BE2C (cell line): ENCODE measurements at regions not wholly inside any gene's neighbourhood (a gene's known extent, or its start where the extent isn't known, plus 50 kb on each side); places are given as distances from the start of the nearest gene placed in this dataset.

ENCODE experiments used
- DNase-seq: peaks from one replicate; pipeline ENCODE4 v3.0.0-alpha.2; 2020
- H3K27me3 ChIP-seq: fragments of 250-450 bp; sonication (Bioruptor Pico); 2 replicates; pipeline ENCODE4 v1.5.1; 2020; ENCODE audit warnings: mild to moderate bottlenecking
- H3K36me3 ChIP-seq: fragments of 250-450 bp; sonication (Bioruptor Pico); 2 replicates; pipeline ENCODE4 v1.5.1; 2020; ENCODE audit warnings: mild to moderate bottlenecking
- H3K4me1 ChIP-seq: fragments of 250-450 bp; sonication (Bioruptor Pico); 2 replicates; pipeline ENCODE4 v1.5.1; 2020
- H3K4me3 ChIP-seq: 2 replicates; pipeline ENCODE4 v1.5.1; 2011; ENCODE audit warnings: low read depth, low read length
- H3K9me3 ChIP-seq: fragments of 250-450 bp; sonication (Bioruptor Pico); 2 replicates; pipeline ENCODE4 v1.5.1; 2020
- CTCF ChIP-seq: IDR thresholded peaks from 2 replicates; pipeline ENCODE4 v1.5.1; 2012; ENCODE audit warnings: mild to moderate bottlenecking, low read depth, low read length

GRCh38 chr9:1219284-1219683, 169.1 kb downstream of the DMRT2 start:
- H3K4me1 ChIP-seq = no peaks in the 10 kb centered on the region
- no peaks in the 10 kb centered on the region for H3K36me3 ChIP-seq
- TF ChIP-seq CTCF = no peak
- no peak overlapping the region for H3K4me3 ChIP-seq
- no peaks in the 10 kb centered on the region; the same call in 1 of the 2 replicates for H3K9me3 ChIP-seq
- DNase-seq = no peak
- no peaks in the 10 kb centered on the region for H3K27me3 ChIP-seq

- no peak for DNase-seq
- Histone ChIP-seq H3K4me3 (no peak overlapping the region), H3K4me1 (no peaks in the 10 kb centered on the region), H3K27me3 (no peaks in the 10 kb centered on the region), H3K9me3 (no peaks in the 10 kb centered on the region; the same call in 1 of the 2 replicates), H3K36me3 (no peaks in the 10 kb centered on the region)
- no peak for TF ChIP-seq CTCF
Measured at GRCh38 chr9:1221298-1221697, 171.1 kb downstream of the DMRT2 start.

GRCh38 chr9:1222511-1222910, 172.4 kb downstream of the DMRT2 start:
- no peak for TF ChIP-seq CTCF
- Histone ChIP-seq H3K27me3 (no peaks in the 10 kb centered on the region), H3K4me3 (no peak overlapping the region), H3K4me1 (no peaks in the 10 kb centered on the region), H3K36me3 (no peaks in the 10 kb centered on the region), H3K9me3 (no peaks in the 10 kb centered on the region; the same call in 1 of the 2 replicates)
- DNase-seq = no peak

GRCh38 chr9:1231998-1232919, 182.1 kb downstream of the DMRT2 start:
- Histone ChIP-seq H3K36me3 (no peaks in the 10 kb centered on the region), H3K4me3 (no peak overlapping the region), H3K27me3 (no peaks in the 10 kb centered on the region), H3K4me1 (no peaks in the 10 kb centered on the region), H3K9me3 (no peaks in the 10 kb centered on the region)
- DNase-seq = no peak
- TF ChIP-seq CTCF = no peak

GRCh38 chr9:1233568-1233967, 183.4 kb downstream of the DMRT2 start:
- Histone ChIP-seq H3K36me3 (no peaks in the 10 kb centered on the region), H3K4me3 (no peak overlapping the region), H3K9me3 (no peaks in the 10 kb centered on the region; the same call in 1 of the 2 replicates), H3K4me1 (no peaks in the 10 kb centered on the region), H3K27me3 (no peaks in the 10 kb centered on the region)
- no peak for TF ChIP-seq CTCF
- DNase-seq = no peak

GRCh38 chr9:1235650-1236049, 185.5 kb downstream of the DMRT2 start:
- no peaks in the 10 kb centered on the region; the same call in 1 of the 2 replicates for H3K9me3 ChIP-seq
- no peak for TF ChIP-seq CTCF
- H3K4me3 ChIP-seq = no peak overlapping the region
- H3K4me1 ChIP-seq = no peaks in the 10 kb centered on the region
- H3K27me3 ChIP-seq = no peaks in the 10 kb centered on the region
- H3K36me3 ChIP-seq = no peaks in the 10 kb centered on the region
- no peak for DNase-seq
